Breast epithelium (tissue), 4 donors: ENCODE measurements at regions not wholly inside any gene's neighbourhood (a gene's known extent, or its start where the extent isn't known, plus 50 kb on each side); places are given as distances from the start of the nearest gene placed in this dataset.

Experiments
- DNase-seq, 2 donors: peaks; one replicate each; pipeline ENCODE4 v3.0.0-alpha.2; 2019; ENCODE audit warnings: low spot score in 2 of 2
- H3K27ac ChIP-seq, 2 donors: fragments of 200-600 bp; sonication (generic) in 1 of 2; one replicate each; pipeline ENCODE4 v1.5.1; 2016 to 2019; ENCODE audit warnings: mild to moderate bottlenecking in 1 of 2
- H3K27me3 ChIP-seq, 2 donors: fragments of 200-600 bp; sonication (generic) in 1 of 2; one replicate each; pipeline versions ENCODE4 v1.5.1 to v1.6.0; 2017 to 2019; ENCODE audit warnings: control low read depth in 1 of 2, mild to moderate bottlenecking in 1 of 2
- H3K36me3 ChIP-seq: fragments of 200-600 bp; one replicate; pipeline ENCODE4 v1.5.1; 2019
- H3K4me1 ChIP-seq, 2 donors: fragments of 200-600 bp; sonication (generic); one replicate each; pipeline ENCODE4 v1.5.1; 2016 to 2019; ENCODE audit warnings: control low read depth in 1 of 2
- H3K4me3 ChIP-seq, 3 donors: fragments of 200-600 bp; sonication (generic); 1 replicate in 2 of 3; 2 replicates in 1 of 3; pipeline ENCODE4 v1.5.1; 2016 to 2019; ENCODE audit warnings: mild to moderate bottlenecking in 3 of 3, moderate library complexity in 2 of 3
- H3K9me3 ChIP-seq, 2 donors: fragments of 200-600 bp; sonication (generic) in 1 of 2; one replicate each; pipeline ENCODE4 v1.5.1; 2016 to 2019; ENCODE audit warnings: control low read depth in 1 of 2
- CTCF ChIP-seq, 3 donors: fragments of 450-650 bp; IDR thresholded peaks; one replicate each; pipeline ENCODE4 v1.5.1; 2016 to 2017; ENCODE audit warnings: antibody characterized with exemption in 3 of 3, mild to moderate bottlenecking in 3 of 3, moderate library complexity in 3 of 3
- POLR2A ChIP-seq: fragments of 450-650 bp; IDR thresholded peaks from one replicate; pipeline ENCODE4 v1.6.1; 2016; ENCODE audit warnings: antibody characterized with exemption, mild to moderate bottlenecking, moderate library complexity
- POLR2AphosphoS5 ChIP-seq, 3 donors: sonication (generic); formaldehyde crosslinking; IDR thresholded peaks; one replicate each; pipeline ENCODE4 v1.6.1; 2017; ENCODE audit warnings: antibody characterized with exemption in 3 of 3
- intact Hi-C: fragments of 100-400 bp; cut with DNase I; formaldehyde crosslinking; loops from one replicate; pipeline ENCODE4 v1.15.1; 2023; ENCODE audit warnings: low total_unique reads

DNA sequence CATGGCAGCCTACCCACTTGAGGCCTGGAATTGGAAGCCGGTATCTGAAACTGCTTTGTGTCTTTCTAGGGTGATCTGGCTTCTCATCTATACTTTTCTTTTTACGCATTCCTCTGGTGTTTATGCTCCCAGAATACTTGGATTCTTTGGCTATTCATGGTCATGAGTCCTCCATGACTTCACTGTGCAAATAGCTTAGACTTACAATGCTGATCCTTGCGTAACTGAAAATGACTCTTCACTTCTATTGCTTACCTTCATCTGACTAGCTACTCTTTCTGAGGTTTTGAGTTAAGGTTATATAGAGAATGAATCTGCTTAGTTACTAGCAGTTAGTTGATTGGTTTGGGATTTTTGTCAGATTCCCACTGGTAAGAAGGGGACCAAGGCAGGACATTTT is 121.7 kb upstream of the NOVA1 start:
- TF ChIP-seq CTCF (IDR thresholded peaks at IDR 0.05) (no peak), POLR2AphosphoS5 (IDR thresholded peaks at IDR 0.05) (no peak), POLR2A (no peak)
- H3K27ac ChIP-seq, result no peak overlapping the region
- no peaks in the 10 kb centered on the region for H3K27me3 ChIP-seq
- no peak overlapping the region for H3K4me3 ChIP-seq
- intact Hi-C loops, result no loop called here
- no peaks in the 10 kb centered on the region for H3K36me3 ChIP-seq
- H3K9me3 ChIP-seq, result no peaks in the 10 kb centered on the region
- no peaks in the 10 kb centered on the region for H3K4me1 ChIP-seq
- no peak for DNase-seq

DNA sequence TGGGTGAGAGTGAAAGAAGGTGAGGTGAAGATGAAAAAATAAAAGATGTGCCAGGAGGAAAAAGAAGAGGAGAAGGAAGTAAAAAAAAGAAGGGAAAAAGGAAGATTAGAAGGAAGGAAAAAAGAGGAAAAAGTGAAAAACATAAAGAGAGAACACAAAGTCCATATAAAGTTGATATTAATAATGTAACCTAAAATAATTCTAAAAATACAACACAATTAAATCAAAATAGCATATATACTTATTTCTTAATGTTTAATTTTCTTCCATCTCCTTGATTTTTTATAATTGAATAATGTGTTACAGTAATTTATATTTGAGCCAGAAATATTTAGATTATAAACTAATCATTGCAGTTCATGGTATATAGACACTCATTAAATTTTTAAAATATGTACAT is 124.4 kb upstream of the NOVA1 start:
- Histone ChIP-seq H3K27ac (no peak overlapping the region), H3K27me3 (no peaks in the 10 kb centered on the region), H3K4me1 (no peaks in the 10 kb centered on the region), H3K36me3 (no peaks in the 10 kb centered on the region), H3K4me3 (no peak overlapping the region), H3K9me3 (no peaks in the 10 kb centered on the region)
- DNase-seq, result no peak
- TF ChIP-seq CTCF (IDR thresholded peaks at IDR 0.05), result no peak
- no peak for TF ChIP-seq POLR2A
- TF ChIP-seq POLR2AphosphoS5 (IDR thresholded peaks at IDR 0.05), result no peak
- intact Hi-C loops, result no loop called here

DNA sequence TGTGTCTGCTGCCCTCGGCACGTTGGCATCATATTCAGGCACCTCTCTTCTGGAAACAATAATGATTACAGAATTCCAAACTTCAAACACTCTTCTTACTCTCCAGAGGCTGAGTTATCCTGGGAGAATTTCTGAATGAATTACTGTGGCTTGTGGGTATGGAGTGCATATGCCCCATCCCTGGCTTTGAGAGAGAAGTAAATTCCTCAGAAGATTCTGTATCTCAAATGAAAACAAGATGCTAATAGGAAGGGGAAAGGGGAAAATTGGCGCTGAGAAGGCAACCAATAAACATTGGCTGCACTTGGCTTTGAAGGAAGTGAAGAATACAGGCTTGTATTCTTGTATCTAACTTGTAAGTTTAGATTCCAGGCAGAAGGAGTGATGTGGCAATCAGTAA is 132.0 kb upstream of the NOVA1 start:
- H3K4me1 ChIP-seq, result no peaks in the 10 kb centered on the region
- H3K9me3 ChIP-seq, result no peaks in the 10 kb centered on the region
- H3K36me3 ChIP-seq, result no peaks in the 10 kb centered on the region
- DNase-seq, result no peak
- no peak for TF ChIP-seq POLR2AphosphoS5 (IDR thresholded peaks at IDR 0.05)
- no peak for TF ChIP-seq CTCF (IDR thresholded peaks at IDR 0.05)
- TF ChIP-seq POLR2A, result no peak
- intact Hi-C loops, result no loop called here
- no peaks in the 10 kb centered on the region for H3K27me3 ChIP-seq
- H3K27ac ChIP-seq, result no peak overlapping the region
- no peak overlapping the region for H3K4me3 ChIP-seq

GRCh38 chr14:26730929-26731618 is 133.2 kb upstream of the NOVA1 start:
- Histone ChIP-seq H3K36me3 (no peaks in the 10 kb centered on the region), H3K9me3 (no peaks in the 10 kb centered on the region), H3K4me3 (no peak overlapping the region), H3K27me3 (no peaks in the 10 kb centered on the region), H3K4me1 (no peaks in the 10 kb centered on the region), H3K27ac (no peak overlapping the region)
- intact Hi-C loops, result no loop called here
- no peak for DNase-seq
- TF ChIP-seq POLR2AphosphoS5 (IDR thresholded peaks at IDR 0.05), result no peak
- TF ChIP-seq CTCF (IDR thresholded peaks at IDR 0.05), result peak in 1 of 3 donors; percentile 8
- TF ChIP-seq POLR2A, result no peak

DNA sequence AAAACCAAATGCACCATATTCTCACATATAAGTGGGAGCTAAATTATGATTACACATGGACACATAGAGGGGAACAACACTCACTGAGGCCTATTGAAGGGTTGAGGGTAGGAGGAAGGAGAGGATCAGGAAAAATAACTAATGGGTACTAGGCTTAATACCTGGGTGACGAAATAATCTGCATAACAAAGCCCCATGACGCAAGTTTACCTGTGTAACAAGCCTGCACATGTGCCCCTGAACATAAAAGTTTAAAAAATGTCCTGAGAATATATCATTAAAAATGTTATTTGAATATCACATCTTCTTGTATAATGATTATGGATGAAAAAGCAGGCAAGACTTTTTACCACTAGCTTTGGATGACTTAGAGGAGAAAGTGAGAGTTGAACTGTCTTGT is 138.0 kb upstream of the NOVA1 start:
- no peaks in the 10 kb centered on the region for H3K27me3 ChIP-seq
- no peaks in the 10 kb centered on the region for H3K36me3 ChIP-seq
- DNase-seq, result no peak
- H3K9me3 ChIP-seq, result no peaks in the 10 kb centered on the region
- TF ChIP-seq CTCF (IDR thresholded peaks at IDR 0.05) (no peak), POLR2AphosphoS5 (IDR thresholded peaks at IDR 0.05) (no peak), POLR2A (no peak)
- H3K4me1 ChIP-seq, result no peaks in the 10 kb centered on the region
- intact Hi-C loops, result no loop called here
- no peak overlapping the region for H3K27ac ChIP-seq
- H3K4me3 ChIP-seq, result no peak overlapping the region
